ENCODE measurements at regions not wholly inside any gene's neighbourhood (a gene's known extent, or its start where the extent isn't known, plus 50 kb on each side); places are given as distances from the start of the nearest gene placed in this dataset.
"Not testable (repeated sequence)": the region's sequence is repeated elsewhere in the genome, so short reads cannot be mapped to it uniquely, and the experiment has no call there.

- H3K27ac ChIP-seq (ENCODE audit: low read depth in 1 of 2, low read length in 1 of 2) = no peak overlapping the region
- no peak overlapping the region for H3K9ac ChIP-seq (ENCODE audit: insufficient read depth in 1 of 2, low read length in 2 of 2)
- DNase-seq = no peak
- H3K9me3 ChIP-seq (ENCODE audit: control insufficient read depth in 4 of 4, insufficient read depth in 3 of 4, low read length in 3 of 4) = no peaks in the 10 kb centered on the region
- no peak overlapping the region for H3K4me3 ChIP-seq
- 73 to 75% methylated on average over 1 of the region's 1 CpG for WGBS, 2 donors
- H3K27me3 ChIP-seq (ENCODE audit: control insufficient read depth in 3 of 3, insufficient read depth in 3 of 3, low read length in 2 of 3) = no peaks in the 10 kb centered on the region
- H3K36me3 ChIP-seq (ENCODE audit: control insufficient read depth in 4 of 4, insufficient read depth in 4 of 4, low read length in 4 of 4) = no peaks in the 10 kb centered on the region
- no peak for ATAC-seq (ENCODE audit: insufficient read depth, low FRiP score)
- TF ChIP-seq CTCF (IDR thresholded peaks at IDR 0.05; ENCODE audit: control extremely low read depth, extremely low read depth) = no peak
- H3K4me1 ChIP-seq (ENCODE audit: control insufficient read depth in 5 of 5, insufficient read depth in 5 of 5, low read length in 5 of 5) = no peaks in the 10 kb centered on the region
These were observed 395.8 kb downstream of the NAF1 start for GRCh38 chr4:162770761-162771490.

GRCh38 chr4:162767083-162767482, 399.6 kb downstream of the NAF1 start:
- Histone ChIP-seq H3K9ac (ENCODE audit: insufficient read depth in 1 of 2, low read length in 2 of 2) (no peak overlapping the region), H3K27me3 (ENCODE audit: control insufficient read depth in 3 of 3, insufficient read depth in 3 of 3, low read length in 2 of 3) (no peaks in the 10 kb centered on the region), H3K4me3 (no peak overlapping the region), H3K27ac (ENCODE audit: low read depth in 1 of 2, low read length in 1 of 2) (no peak overlapping the region), H3K9me3 (ENCODE audit: control insufficient read depth in 4 of 4, insufficient read depth in 3 of 4, low read length in 3 of 4) (no peaks in the 10 kb centered on the region), H3K36me3 (ENCODE audit: control insufficient read depth in 4 of 4, insufficient read depth in 4 of 4, low read length in 4 of 4) (no peaks in the 10 kb centered on the region), H3K4me1 (ENCODE audit: control insufficient read depth in 5 of 5, insufficient read depth in 5 of 5, low read length in 5 of 5) (no peaks in the 10 kb centered on the region)
- WGBS, 2 donors = 65 to 76% methylated on average over 3 of the region's 3 CpGs
- DNase-seq (no peak), ATAC-seq (ENCODE audit: insufficient read depth, low FRiP score) (no peak)
- TF ChIP-seq CTCF (IDR thresholded peaks at IDR 0.05; ENCODE audit: control extremely low read depth, extremely low read depth) = no peak

- DNase-seq (no peak), ATAC-seq (ENCODE audit: insufficient read depth, low FRiP score) (no peak)
- no peaks in the 10 kb centered on the region for H3K27me3 ChIP-seq (ENCODE audit: control insufficient read depth in 3 of 3, insufficient read depth in 3 of 3, low read length in 2 of 3)
- H3K36me3 ChIP-seq (ENCODE audit: control insufficient read depth in 4 of 4, insufficient read depth in 4 of 4, low read length in 4 of 4) = no peaks in the 10 kb centered on the region
- 64 to 70% methylated on average over 4 of the region's 4 CpGs for WGBS, 2 donors
- TF ChIP-seq CTCF (IDR thresholded peaks at IDR 0.05; ENCODE audit: control extremely low read depth, extremely low read depth) = no peak
- no peak overlapping the region for H3K4me3 ChIP-seq
- no peak overlapping the region for H3K9ac ChIP-seq (ENCODE audit: insufficient read depth in 1 of 2, low read length in 2 of 2)
- H3K9me3 ChIP-seq (ENCODE audit: control insufficient read depth in 4 of 4, insufficient read depth in 3 of 4, low read length in 3 of 4) = no peaks in the 10 kb centered on the region
- H3K4me1 ChIP-seq (ENCODE audit: control insufficient read depth in 5 of 5, insufficient read depth in 5 of 5, low read length in 5 of 5) = no peaks in the 10 kb centered on the region
- no peak overlapping the region for H3K27ac ChIP-seq (ENCODE audit: low read depth in 1 of 2, low read length in 1 of 2)
These were observed 404.7 kb downstream of the NAF1 start for GRCh38 chr4:162761965-162762364.

DNA sequence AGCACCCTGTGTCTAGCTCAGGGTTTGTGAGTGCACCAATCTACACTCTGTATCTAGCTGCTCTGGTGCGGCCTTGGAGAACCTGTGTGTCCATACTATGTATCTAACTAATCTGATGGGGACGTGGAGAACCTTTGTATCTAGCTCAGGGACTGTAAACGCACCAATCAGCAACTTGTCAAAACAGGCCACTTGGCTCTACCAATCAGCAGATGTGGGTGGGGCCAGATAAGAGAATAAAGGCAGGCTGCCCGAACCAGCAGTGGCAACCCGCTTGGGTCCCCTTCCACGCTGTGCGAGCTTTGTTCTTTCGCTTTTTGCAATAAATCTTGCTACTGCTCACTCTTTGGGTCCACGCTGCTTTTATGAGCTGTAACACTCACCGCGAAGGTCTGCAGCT, 426.5 kb downstream of the NAF1 start:
- not testable (repeated sequence) for ATAC-seq (ENCODE audit: insufficient read depth, low FRiP score); DNase-seq; H3K27ac ChIP-seq (ENCODE audit: low read depth in 1 of 2, low read length in 1 of 2); H3K27me3 ChIP-seq (ENCODE audit: control insufficient read depth in 3 of 3, insufficient read depth in 3 of 3, low read length in 2 of 3); H3K9ac ChIP-seq (ENCODE audit: insufficient read depth in 1 of 2, low read length in 2 of 2); H3K9me3 ChIP-seq (ENCODE audit: control insufficient read depth in 4 of 4, insufficient read depth in 3 of 4, low read length in 3 of 4); H3K4me1 ChIP-seq (ENCODE audit: control insufficient read depth in 5 of 5, insufficient read depth in 5 of 5, low read length in 5 of 5); H3K4me3 ChIP-seq; H3K36me3 ChIP-seq (ENCODE audit: control insufficient read depth in 4 of 4, insufficient read depth in 4 of 4, low read length in 4 of 4)
- 88 to 92% methylated on average over 11 of the region's 11 CpGs for WGBS, 2 donors

DNA sequence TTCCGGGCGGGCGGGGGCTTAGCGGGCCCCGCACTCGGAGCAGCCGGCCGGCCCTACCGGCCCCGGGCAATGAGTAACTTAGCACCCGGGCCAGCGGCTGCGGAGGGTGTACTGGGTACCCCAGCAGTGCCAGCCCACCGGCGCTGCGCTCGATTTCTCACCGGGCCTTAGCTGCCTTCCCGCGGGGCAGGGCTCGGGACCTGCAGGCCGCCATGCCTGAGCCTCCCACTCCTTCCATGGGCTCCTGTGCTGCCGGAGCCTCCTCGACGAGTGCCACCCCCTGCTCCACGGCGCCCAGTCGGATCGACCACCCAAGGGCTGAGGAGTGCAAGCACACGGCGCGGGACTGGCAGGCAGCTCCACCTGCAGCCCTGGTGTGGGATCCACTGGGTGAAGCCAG, 427.1 kb downstream of the NAF1 start:
- not testable (repeated sequence) for H3K9ac ChIP-seq (ENCODE audit: insufficient read depth in 1 of 2, low read length in 2 of 2); H3K27me3 ChIP-seq (ENCODE audit: control insufficient read depth in 3 of 3, insufficient read depth in 3 of 3, low read length in 2 of 3); H3K4me1 ChIP-seq (ENCODE audit: control insufficient read depth in 5 of 5, insufficient read depth in 5 of 5, low read length in 5 of 5); H3K9me3 ChIP-seq (ENCODE audit: control insufficient read depth in 4 of 4, insufficient read depth in 3 of 4, low read length in 3 of 4); H3K4me3 ChIP-seq; H3K27ac ChIP-seq (ENCODE audit: low read depth in 1 of 2, low read length in 1 of 2); ATAC-seq (ENCODE audit: insufficient read depth, low FRiP score); DNase-seq; H3K36me3 ChIP-seq (ENCODE audit: control insufficient read depth in 4 of 4, insufficient read depth in 4 of 4, low read length in 4 of 4)
- 94 to 95% methylated on average over 17 to 32 of the region's 32 CpGs for WGBS, 2 donors

Data from lung (tissue), 11 donors.